A673 (cell line): ENCODE measurements at regions not wholly inside any gene's neighbourhood (a gene's known extent, or its start where the extent isn't known, plus 50 kb on each side); places are given as distances from the start of the nearest gene placed in this dataset.

ENCODE experiments used
- EZH2 ChIP-seq: fragments of 200-600 bp; sonication (generic); IDR thresholded peaks from 2 replicates; pipeline ENCODE4 v1.6.1; 2017; ENCODE audit warnings: borderline replicate concordance, low read depth, mild to moderate bottlenecking, mixed read lengths, antibody characterized with exemption, low read length; ENCODE audit not compliant: poor library complexity, severe bottlenecking
- TF ChIP-seq, protein P1 (sequence below): fragments of 300-800, 200-600 bp; sonication (generic); conservative IDR thresholded peaks from 2 replicates; pipeline ENCODE4 v1.5.1; 2017; ENCODE audit warnings: low read depth, mild to moderate bottlenecking, antibody characterized with exemption, low read length, moderate library complexity, mixed read lengths

GRCh38 chr16:13835387-13835786 lies 84.6 kb upstream of the ERCC4 start:
- TF ChIP-seq, protein P1, sequence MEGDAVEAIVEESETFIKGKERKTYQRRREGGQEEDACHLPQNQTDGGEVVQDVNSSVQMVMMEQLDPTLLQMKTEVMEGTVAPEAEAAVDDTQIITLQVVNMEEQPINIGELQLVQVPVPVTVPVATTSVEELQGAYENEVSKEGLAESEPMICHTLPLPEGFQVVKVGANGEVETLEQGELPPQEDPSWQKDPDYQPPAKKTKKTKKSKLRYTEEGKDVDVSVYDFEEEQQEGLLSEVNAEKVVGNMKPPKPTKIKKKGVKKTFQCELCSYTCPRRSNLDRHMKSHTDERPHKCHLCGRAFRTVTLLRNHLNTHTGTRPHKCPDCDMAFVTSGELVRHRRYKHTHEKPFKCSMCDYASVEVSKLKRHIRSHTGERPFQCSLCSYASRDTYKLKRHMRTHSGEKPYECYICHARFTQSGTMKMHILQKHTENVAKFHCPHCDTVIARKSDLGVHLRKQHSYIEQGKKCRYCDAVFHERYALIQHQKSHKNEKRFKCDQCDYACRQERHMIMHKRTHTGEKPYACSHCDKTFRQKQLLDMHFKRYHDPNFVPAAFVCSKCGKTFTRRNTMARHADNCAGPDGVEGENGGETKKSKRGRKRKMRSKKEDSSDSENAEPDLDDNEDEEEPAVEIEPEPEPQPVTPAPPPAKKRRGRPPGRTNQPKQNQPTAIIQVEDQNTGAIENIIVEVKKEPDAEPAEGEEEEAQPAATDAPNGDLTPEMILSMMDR, result no peak
- TF ChIP-seq EZH2, result no peak
